ENCODE measurements at regions not wholly inside any gene's neighbourhood (a gene's known extent, or its start where the extent isn't known, plus 50 kb on each side); places are given as distances from the start of the nearest gene placed in this dataset.

DNA sequence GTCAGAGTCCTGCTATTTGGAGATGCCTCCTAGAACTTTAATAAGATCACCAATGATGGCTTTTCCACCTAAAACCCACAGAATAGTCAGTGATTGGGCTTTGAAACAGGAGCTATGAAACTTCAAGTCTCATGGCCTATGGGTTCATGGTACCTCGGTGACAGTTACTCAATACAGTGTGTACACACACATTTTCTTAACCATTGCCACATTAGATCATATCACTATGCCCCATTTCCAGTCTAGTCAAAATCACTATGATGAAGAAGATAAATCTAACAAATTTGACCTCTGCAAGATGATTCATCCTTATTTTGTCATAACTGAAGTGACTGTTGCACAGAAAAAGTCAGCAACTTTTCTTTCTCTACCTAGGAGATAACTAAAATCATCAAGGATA is 86.8 kb upstream of the OR13F1 start:
- H3K4me3 ChIP-seq (replicated peaks in 1 of 3; ENCODE audit: insufficient read depth in 1 of 3, low read depth in 2 of 3, low read length in 3 of 3), result no peak overlapping the region
- no peak overlapping the region for H3K27ac ChIP-seq (ENCODE audit: extremely low read length, insufficient read depth, low read length)
- H3K36me3 ChIP-seq (replicated peaks in 1 of 2; ENCODE audit: control insufficient read depth in 1 of 2, insufficient read depth in 2 of 2, low read length in 2 of 2), result no peaks in the 10 kb centered on the region
- 5% methylated on average over 1 of the region's 1 CpG for WGBS (ENCODE audit: low lambda C conversion rate)
- H4K20me1 ChIP-seq (ENCODE audit: insufficient read depth, low read length), result no peaks in the 10 kb centered on the region
- ChIA-PET POLR2A (no interaction called here), CTCF (ENCODE audit: low intra/inter-chr PET ratio, low total read pairs) (no interaction called here)
- H3K79me2 ChIP-seq (ENCODE audit: insufficient read depth, low read length), result no peaks in the 10 kb centered on the region
- BruUV-seq (replicated peaks), result no TSS peak
- no peak overlapping the region for H2AFZ ChIP-seq (ENCODE audit: low read length)
- DNase-seq (ENCODE audit: low spot score), result no peak
- no peaks in the 10 kb centered on the region for H3K4me1 ChIP-seq (ENCODE audit: insufficient read depth, low read length)
- in situ Hi-C loops (cut with HindIII; ENCODE audit: extremely low pct_ligation_motif_present, low pct_unique_long_range_greater_than_20kb) (no loop called here), intact Hi-C loops (cut with micrococcal nuclease; ENCODE audit: unreplicated experiment) (no loop called here)
- ATAC-seq, result no peak
- no peaks in the 10 kb centered on the region for H3K27me3 ChIP-seq (ENCODE audit: control insufficient read depth in 1 of 2, insufficient read depth in 2 of 2, low read length in 2 of 2)
- no peak for FAIRE-seq
- no peak overlapping the region for H3K9ac ChIP-seq (ENCODE audit: insufficient read depth, low read depth, low read length)
- H3K4me2 ChIP-seq (ENCODE audit: low read depth, low read length), result no peak overlapping the region
- H3K9me3 ChIP-seq (ENCODE audit: low read length), result peaks cover 41% of the 10 kb centered on the region
- TF ChIP-seq ZHX2 (IDR thresholded peaks at IDR 0.05; ENCODE audit: low read depth) (no peak), ZHX2 (CRISPR knock-in tag; IDR thresholded peaks at IDR 0.05; ENCODE audit: borderline replicate concordance) (no peak), ZNF614 (CRISPR knock-in tag; IDR thresholded peaks at IDR 0.05; ENCODE audit: borderline replicate concordance) (no peak), RXRA (CRISPR knock-in tag; IDR thresholded peaks at IDR 0.05) (no peak), ZNF274 (CRISPR knock-in tag; IDR thresholded peaks at IDR 0.05) (no peak), YEATS2 (CRISPR knock-in tag; IDR thresholded peaks at IDR 0.05; ENCODE audit: borderline replicate concordance) (no peak), ZNF530 (CRISPR knock-in tag; IDR thresholded peaks at IDR 0.05; ENCODE audit: low read depth) (no peak), ZSCAN25 (CRISPR knock-in tag; IDR thresholded peaks at IDR 0.05) (no peak), HNRNPLL (IDR thresholded peaks at IDR 0.05; ENCODE audit: low read depth, low read length, poor library complexity, severe bottlenecking) (no peak), BCL3 (CRISPR knock-in tag; IDR thresholded peaks at IDR 0.05) (no peak), SMARCC2 (IDR thresholded peaks at IDR 0.05) (no peak), ZNF331 (CRISPR knock-in tag; IDR thresholded peaks at IDR 0.05) (no peak), ZNF784 (CRISPR knock-in tag; IDR thresholded peaks at IDR 0.05; ENCODE audit: borderline replicate concordance) (no peak), FIP1L1 (IDR thresholded peaks at IDR 0.05; ENCODE audit: borderline replicate concordance, insufficient read depth, low read depth, low read length) (no peak), SNAPC2 (CRISPR knock-in tag; IDR thresholded peaks at IDR 0.05) (no peak), RCOR2 (CRISPR knock-in tag; IDR thresholded peaks at IDR 0.05) (no peak), ZNF547 (CRISPR knock-in tag; IDR thresholded peaks at IDR 0.05) (no peak)
- TF ChIP-seq, protein P1, sequence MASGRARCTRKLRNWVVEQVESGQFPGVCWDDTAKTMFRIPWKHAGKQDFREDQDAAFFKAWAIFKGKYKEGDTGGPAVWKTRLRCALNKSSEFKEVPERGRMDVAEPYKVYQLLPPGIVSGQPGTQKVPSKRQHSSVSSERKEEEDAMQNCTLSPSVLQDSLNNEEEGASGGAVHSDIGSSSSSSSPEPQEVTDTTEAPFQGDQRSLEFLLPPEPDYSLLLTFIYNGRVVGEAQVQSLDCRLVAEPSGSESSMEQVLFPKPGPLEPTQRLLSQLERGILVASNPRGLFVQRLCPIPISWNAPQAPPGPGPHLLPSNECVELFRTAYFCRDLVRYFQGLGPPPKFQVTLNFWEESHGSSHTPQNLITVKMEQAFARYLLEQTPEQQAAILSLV (CRISPR knock-in tag; IDR thresholded peaks at IDR 0.05; ENCODE audit: borderline replicate concordance), result no peak
